Thyroid gland (tissue), 4 donors: ENCODE measurements at regions not wholly inside any gene's neighbourhood (a gene's known extent, or its start where the extent isn't known, plus 50 kb on each side); places are given as distances from the start of the nearest gene placed in this dataset.

Experiments used
- DNase-seq, 2 donors: peaks; one replicate each; pipeline ENCODE4 v3.0.0-alpha.2; 2019
- H3K27ac ChIP-seq, 3 donors: fragments of 200-600 bp; sonication (generic); 1 replicate in 2 of 3; 2 replicates in 1 of 3; pipeline ENCODE4 v1.5.1; 2016 to 2019; ENCODE audit warnings: mild to moderate bottlenecking in 1 of 3, moderate library complexity in 1 of 3
- H3K27me3 ChIP-seq: fragments of 200-600 bp; sonication (generic); one replicate; pipeline ENCODE4 v1.5.1; 2019
- H3K36me3 ChIP-seq, 2 donors: fragments of 200-600 bp; sonication (generic); one replicate each; pipeline ENCODE4 v1.5.1; 2016 to 2019
- H3K4me1 ChIP-seq, 2 donors: fragments of 200-600 bp; sonication (generic); one replicate each; pipeline ENCODE4 v1.5.1; 2017 to 2019
- H3K4me3 ChIP-seq, 3 donors: fragments of 200-600 bp; sonication (generic); replicated peaks in 1 of 3; 1 replicate in 2 of 3; 2 replicates in 1 of 3; pipeline ENCODE4 v1.5.1; 2016; ENCODE audit warnings: mild to moderate bottlenecking in 1 of 3
- H3K9me3 ChIP-seq: fragments of 200-600 bp; sonication (generic); one replicate; pipeline ENCODE4 v1.5.1; 2017
- POLR2A ChIP-seq, 2 donors: fragments of 450-650 bp; IDR thresholded peaks; one replicate each; pipeline ENCODE4 v1.6.1; 2017; ENCODE audit warnings: antibody characterized with exemption in 2 of 2, mild to moderate bottlenecking in 2 of 2, moderate library complexity in 1 of 2
- WGBS, 2 donors: methylation state at CpG; one replicate each; pipeline ENCODE4 v1.1.5; 2017; 5-methylcytosine and 5-hydroxymethylcytosine counted together
- intact Hi-C: fragments of 100-400 bp; cut with DNase I; formaldehyde crosslinking; loops from one replicate; pipeline ENCODE4 v1.15.1; 2023
- TF ChIP-seq, protein P1 (sequence below), 6 experiments: fragments of 200-600 bp in 3 of 6; fragments of 450-650 bp in 3 of 6; sonication (generic) in 3 of 6; IDR thresholded peaks; one replicate each; pipeline ENCODE4 v1.5.1; 2016 to 2019; ENCODE audit warnings: antibody characterized with exemption in 6 of 6, mild to moderate bottlenecking in 2 of 6, inconsistent platforms in 1 of 6, moderate library complexity in 1 of 6

DNA sequence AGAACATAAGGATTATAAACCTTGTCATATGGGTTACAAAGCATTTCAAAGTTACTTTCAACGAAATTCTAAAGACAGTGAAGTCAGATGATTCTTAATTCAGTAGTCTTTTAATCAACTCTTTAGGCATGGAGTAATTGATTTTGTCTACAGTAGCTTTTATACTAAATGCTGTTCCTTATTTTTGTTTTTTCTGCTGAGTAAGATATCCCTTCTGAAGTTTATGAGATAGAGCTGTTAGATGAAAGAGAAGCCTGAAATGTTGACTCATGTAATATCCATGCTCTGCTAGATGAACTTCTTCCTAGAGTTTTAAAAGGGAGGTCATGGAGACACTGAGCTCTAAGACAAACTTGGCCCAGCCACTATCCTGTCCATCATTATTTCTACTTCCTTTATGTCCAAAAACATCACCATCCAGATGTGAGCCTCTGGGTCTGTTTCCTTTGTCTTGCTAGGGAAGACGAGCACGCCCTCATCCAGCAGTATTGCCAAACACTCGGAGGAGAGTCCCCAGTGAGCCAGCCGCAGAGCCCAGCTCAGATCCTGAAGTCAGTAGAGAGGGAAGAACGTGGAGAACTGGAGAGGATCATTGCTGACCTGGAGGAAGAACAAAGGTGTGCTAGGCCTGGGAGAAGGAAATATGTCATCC lies 550.3 kb downstream of the UTRN start:
- H3K36me3 ChIP-seq: peaks cover 42 to 46% of the 10 kb centered on the region in 2 donors
- no peaks in the 10 kb centered on the region for H3K27me3 ChIP-seq
- intact Hi-C loops: no loop called here

GRCh38 chr6:144840619-144841018 lies 555.5 kb downstream of the UTRN start:
- Histone ChIP-seq H3K27ac (no peak overlapping the region), H3K36me3 (peaks cover 43 to 51% of the 10 kb centered on the region in 2 donors), H3K27me3 (no peaks in the 10 kb centered on the region), H3K4me3 (no peak overlapping the region), H3K4me1 (no peaks in the 10 kb centered on the region), H3K9me3 (no peaks in the 10 kb centered on the region)
- DNase-seq: no peak
- 92 to 94% methylated on average over 10 of the region's 10 CpGs for whole genome bisulfite sequencing, 2 donors
- TF ChIP-seq, protein P1, sequence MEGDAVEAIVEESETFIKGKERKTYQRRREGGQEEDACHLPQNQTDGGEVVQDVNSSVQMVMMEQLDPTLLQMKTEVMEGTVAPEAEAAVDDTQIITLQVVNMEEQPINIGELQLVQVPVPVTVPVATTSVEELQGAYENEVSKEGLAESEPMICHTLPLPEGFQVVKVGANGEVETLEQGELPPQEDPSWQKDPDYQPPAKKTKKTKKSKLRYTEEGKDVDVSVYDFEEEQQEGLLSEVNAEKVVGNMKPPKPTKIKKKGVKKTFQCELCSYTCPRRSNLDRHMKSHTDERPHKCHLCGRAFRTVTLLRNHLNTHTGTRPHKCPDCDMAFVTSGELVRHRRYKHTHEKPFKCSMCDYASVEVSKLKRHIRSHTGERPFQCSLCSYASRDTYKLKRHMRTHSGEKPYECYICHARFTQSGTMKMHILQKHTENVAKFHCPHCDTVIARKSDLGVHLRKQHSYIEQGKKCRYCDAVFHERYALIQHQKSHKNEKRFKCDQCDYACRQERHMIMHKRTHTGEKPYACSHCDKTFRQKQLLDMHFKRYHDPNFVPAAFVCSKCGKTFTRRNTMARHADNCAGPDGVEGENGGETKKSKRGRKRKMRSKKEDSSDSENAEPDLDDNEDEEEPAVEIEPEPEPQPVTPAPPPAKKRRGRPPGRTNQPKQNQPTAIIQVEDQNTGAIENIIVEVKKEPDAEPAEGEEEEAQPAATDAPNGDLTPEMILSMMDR (IDR thresholded peaks at IDR 0.05): no peak
- no peak for TF ChIP-seq POLR2A (IDR thresholded peaks at IDR 0.05)
- intact Hi-C loops: no loop called here

More for the DNA sequence above, 550.3 kb downstream of the UTRN start:
- TF ChIP-seq, protein P1 (IDR thresholded peaks at IDR 0.05): no peak
- no peak for TF ChIP-seq POLR2A (IDR thresholded peaks at IDR 0.05)
- H3K27ac ChIP-seq: no peak overlapping the region
- H3K4me3 ChIP-seq: no peak overlapping the region
- no peaks in the 10 kb centered on the region for H3K9me3 ChIP-seq
- 92 to 94% methylated on average over 6 of the region's 6 CpGs for WGBS, 2 donors
- no peak for DNase-seq
- no peaks in the 10 kb centered on the region for H3K4me1 ChIP-seq

- WGBS, 2 donors: 95 to 100% methylated on average over 1 of the region's 1 CpG
- Histone ChIP-seq H3K27ac (no peak overlapping the region), H3K4me1 (peaks cover 0 to 4% of the 10 kb centered on the region in 2 donors), H3K27me3 (no peaks in the 10 kb centered on the region), H3K36me3 (peaks cover 18 to 22% of the 10 kb centered on the region in 2 donors), H3K9me3 (no peaks in the 10 kb centered on the region), H3K4me3 (no peak overlapping the region)
- TF ChIP-seq POLR2A (IDR thresholded peaks at IDR 0.05): no peak
- DNase-seq: no peak
- intact Hi-C loops: no loop called here
These were observed 558.6 kb downstream of the UTRN start for GRCh38 chr6:144843701-144844100.

- Histone ChIP-seq H3K27ac (no peak overlapping the region), H3K4me3 (no peak overlapping the region), H3K27me3 (no peaks in the 10 kb centered on the region), H3K36me3 (peaks cover 10 to 15% of the 10 kb centered on the region in 2 donors), H3K4me1 (peaks cover 0 to 4% of the 10 kb centered on the region in 2 donors), H3K9me3 (no peaks in the 10 kb centered on the region)
- WGBS, 2 donors: 85 to 92% methylated on average over 3 of the region's 3 CpGs
- intact Hi-C loops: no loop called here
- TF ChIP-seq, protein P1 (IDR thresholded peaks at IDR 0.05): no peak
- no peak for TF ChIP-seq POLR2A (IDR thresholded peaks at IDR 0.05)
- no peak for DNase-seq
These were observed 559.5 kb downstream of the UTRN start for GRCh38 chr6:144844596-144844995.

GRCh38 chr6:144845186-144845585 lies 560.1 kb downstream of the UTRN start:
- intact Hi-C loops: no loop called here
- Histone ChIP-seq H3K27me3 (no peaks in the 10 kb centered on the region), H3K4me3 (no peak overlapping the region), H3K27ac (no peak overlapping the region), H3K36me3 (peaks cover 10 to 11% of the 10 kb centered on the region in 2 donors), H3K4me1 (peaks cover 0 to 4% of the 10 kb centered on the region in 2 donors), H3K9me3 (no peaks in the 10 kb centered on the region)
- DNase-seq: no peak
- TF ChIP-seq, protein P1 (IDR thresholded peaks at IDR 0.05): no peak
- no peak for TF ChIP-seq POLR2A (IDR thresholded peaks at IDR 0.05)
